NCI-H1105 treated with DMSO at 0.1 percent for 48 hours (cell line): ENCODE measurements at regions not wholly inside any gene's neighbourhood (a gene's known extent, or its start where the extent isn't known, plus 50 kb on each side); places are given as distances from the start of the nearest gene placed in this dataset.

Source experiments
- DNase-seq: peaks from one replicate; lab custom pipeline; 2025; lab: John Stamatoyannopoulos, UW

DNA sequence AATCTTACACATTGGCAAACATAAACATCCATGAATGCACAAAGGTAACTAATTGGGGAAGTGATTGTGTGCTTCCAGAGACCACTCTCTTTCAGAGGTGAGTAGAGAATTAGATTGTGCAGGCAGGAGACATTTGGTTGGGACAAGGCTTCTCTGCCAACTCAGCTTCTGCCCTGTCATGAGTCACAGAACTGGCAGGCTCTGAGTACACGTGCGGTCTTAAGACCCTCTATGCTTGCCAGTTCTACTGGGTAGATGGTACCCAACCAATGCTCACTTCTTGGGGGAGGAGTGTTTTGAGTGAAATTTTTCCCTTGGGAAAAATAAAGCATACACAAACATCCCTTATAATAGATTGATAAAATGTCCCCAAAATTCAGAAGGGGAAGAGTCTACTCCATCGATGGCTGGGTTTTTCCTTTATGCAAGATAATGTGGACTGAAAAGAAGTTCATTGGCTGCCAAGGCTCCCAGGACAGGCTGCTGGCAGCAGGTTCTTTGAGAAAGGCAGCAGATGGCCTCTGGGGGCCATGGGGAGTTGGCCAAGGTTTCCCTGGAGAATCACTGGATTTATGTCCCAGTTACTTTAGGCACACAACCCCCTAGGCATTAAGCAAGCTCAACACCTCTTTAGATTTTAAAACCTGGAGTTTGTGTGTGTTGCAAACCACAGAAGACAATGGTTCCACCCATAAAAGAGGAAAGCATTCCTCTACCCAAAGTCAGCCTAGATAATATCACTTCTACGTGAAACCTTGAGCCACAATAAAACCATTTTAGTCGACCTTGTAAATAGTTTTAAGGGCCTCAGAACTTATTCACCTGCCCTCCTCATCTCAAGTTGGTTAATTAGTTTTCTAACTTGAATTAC, 417.0 kb downstream of the TXNL1 start:
- no peak for DNase-seq

DNA sequence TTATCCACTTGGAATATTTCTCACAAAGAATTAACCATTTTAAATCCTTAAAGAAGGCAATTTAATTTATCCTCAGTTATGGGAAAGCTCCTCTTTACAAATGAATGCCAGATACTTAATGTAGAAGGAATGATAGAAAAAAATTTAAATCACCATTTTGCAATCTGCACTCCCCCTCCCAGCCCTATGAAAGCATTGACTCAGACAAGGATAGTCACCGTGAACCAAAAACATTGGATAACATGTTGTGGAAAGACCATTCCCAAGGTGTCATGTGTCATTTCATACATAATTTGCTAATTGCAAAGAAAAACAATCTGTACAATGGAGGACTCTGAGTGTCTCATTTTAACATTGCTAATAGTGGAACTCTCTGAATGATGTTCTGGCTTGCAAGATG, 421.0 kb downstream of the TXNL1 start:
- DNase-seq: no peak

GRCh38 chr18:56214706-56215105, 423.7 kb downstream of the TXNL1 start:
- no peak for DNase-seq

- DNase-seq: no peak
Measured at GRCh38 chr18:56210520-56210919, 427.9 kb downstream of the TXNL1 start.

- no peak for DNase-seq
Measured at GRCh38 chr18:56207989-56208388, 430.4 kb downstream of the TXNL1 start.

DNA sequence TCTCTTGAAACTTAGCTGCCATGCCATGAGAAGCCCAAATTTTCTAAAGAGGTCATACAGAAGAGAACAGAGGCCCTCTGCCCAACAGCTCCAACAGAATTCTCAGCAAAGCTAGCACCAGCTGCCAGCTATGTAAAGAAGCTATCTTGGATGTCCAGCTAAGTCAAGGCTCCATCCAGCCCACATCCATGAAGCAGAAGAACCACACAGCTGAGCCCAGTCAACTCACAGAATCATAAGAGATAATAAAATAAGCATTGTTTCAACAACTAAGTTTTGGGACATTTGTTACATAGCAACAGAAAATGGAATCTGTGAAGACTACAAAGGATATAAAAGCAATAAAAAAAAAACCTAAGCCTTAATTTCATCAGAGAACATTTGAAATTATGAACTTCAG, 434.3 kb downstream of the TXNL1 start:
- no peak for DNase-seq

DNA sequence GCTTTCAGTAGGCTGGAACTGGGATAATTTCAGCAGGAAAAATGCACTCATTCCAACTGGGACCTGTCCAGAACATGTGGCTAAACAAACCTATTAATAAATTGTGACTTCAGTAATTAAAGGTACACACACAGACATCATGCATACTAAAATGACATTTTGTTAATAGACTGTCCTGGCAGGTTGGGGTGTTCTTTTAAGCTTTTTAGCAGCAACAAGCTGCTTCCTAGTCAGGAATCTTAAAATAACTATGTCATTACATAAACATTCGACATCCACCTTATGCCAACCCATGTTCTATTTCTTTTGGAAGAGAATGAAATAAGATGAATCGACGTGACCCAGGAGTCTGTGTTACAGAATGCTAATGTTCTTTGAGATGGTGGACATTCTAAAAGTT, 435.7 kb downstream of the TXNL1 start:
- no peak for DNase-seq

GRCh38 chr18:56200381-56200911, 437.9 kb downstream of the TXNL1 start:
- DNase-seq: no peak

GRCh38 chr18:56199580-56200330, 438.6 kb downstream of the TXNL1 start:
- DNase-seq: no peak

DNA sequence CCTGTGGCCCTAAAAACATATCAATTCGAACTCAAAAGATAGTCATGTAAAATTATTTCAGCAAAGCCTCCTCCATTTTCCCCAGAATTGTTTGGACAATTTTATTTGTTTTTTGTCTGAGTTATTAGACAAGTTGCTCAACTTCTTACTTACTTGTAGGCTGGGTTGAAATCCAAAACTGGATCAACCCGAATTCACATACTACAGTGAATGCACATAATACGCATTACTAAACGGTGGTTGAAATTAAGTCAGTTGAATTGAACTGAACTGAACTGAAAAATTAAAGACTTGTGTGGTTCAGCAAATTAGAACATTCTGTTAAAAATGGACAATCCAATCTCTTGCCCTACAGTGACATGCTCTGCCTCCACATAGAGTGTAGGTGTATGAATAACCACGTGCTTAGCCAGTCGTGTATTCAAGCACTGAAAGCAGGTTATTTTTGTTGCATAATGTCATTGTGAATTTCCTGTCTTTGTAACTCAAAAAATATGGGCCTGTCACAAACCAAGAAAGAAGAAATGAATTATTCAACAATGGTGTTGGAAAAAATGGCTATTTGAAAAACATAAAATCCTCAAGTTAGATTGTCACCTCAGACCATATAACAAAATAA, 441.0 kb downstream of the TXNL1 start:
- no peak for DNase-seq

- DNase-seq: no peak
Measured at GRCh38 chr18:56196495-56197225, 441.7 kb downstream of the TXNL1 start.

DNA sequence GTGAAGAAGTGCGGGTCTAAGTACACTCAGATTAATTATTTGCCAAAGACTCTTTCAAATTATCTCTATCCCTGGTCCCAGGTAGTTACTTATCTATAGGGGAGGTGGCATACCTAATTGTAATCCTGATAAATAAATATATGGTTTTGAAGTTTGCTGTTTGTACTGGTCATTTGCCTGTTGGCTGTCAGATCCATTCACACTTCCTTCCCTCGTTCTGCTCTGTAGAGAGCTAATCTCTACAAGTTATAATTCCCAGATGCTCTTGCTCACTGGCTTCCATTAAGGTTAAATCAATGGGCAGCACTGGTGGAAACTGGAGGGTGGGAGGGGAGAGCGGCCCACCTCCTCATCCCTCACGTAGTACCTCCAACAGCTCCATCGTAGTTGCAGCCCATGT, 447.1 kb downstream of the TXNL1 start:
- DNase-seq: no peak

- no peak for DNase-seq
Measured at GRCh38 chr18:56189615-56190014, 448.8 kb downstream of the TXNL1 start.

GRCh38 chr18:56188529-56189275, 449.7 kb downstream of the TXNL1 start:
- no peak for DNase-seq

DNA sequence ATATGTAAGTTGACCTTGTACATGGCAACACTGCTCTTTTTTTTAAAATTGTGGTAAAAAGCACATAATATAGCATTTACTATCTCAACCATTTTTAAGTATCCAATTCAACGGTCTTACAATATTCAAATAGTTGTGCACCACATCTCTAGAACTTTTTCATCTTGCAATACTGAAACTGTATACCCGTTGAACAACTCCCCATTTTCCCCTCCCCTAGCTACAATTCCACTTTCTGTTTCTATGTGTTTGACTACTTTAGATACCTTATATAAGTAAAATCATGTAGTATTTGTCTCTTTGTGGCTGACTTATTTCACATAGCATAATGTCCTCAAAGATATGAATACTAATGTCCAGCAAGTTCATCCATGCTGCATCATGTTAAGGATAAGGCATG, 452.1 kb downstream of the TXNL1 start:
- no peak for DNase-seq

DNA sequence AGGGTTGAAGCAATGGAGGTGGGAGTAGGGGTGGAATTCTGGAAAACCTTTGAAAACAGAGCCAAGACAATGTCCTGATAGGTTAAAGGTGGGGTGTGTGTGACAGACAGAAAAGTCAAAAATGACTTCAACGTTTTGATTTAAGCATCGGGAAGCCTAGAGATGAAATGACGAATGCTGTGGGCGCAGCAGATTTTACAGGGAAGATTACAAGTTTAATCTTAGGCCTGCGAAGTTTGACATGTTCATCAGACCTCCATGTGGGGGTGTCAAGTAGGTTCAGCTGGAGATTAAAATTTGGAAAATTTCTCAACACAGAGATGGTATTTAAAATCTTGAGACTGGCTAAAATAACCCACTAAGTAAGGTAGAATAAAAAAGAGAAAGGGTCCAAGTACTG, 453.3 kb downstream of the TXNL1 start:
- DNase-seq: no peak

GRCh38 chr18:56176751-56177150, 461.6 kb downstream of the TXNL1 start:
- no peak for DNase-seq

- no peak for DNase-seq
Measured at GRCh38 chr18:56175330-56176001, 462.9 kb downstream of the TXNL1 start.

DNA sequence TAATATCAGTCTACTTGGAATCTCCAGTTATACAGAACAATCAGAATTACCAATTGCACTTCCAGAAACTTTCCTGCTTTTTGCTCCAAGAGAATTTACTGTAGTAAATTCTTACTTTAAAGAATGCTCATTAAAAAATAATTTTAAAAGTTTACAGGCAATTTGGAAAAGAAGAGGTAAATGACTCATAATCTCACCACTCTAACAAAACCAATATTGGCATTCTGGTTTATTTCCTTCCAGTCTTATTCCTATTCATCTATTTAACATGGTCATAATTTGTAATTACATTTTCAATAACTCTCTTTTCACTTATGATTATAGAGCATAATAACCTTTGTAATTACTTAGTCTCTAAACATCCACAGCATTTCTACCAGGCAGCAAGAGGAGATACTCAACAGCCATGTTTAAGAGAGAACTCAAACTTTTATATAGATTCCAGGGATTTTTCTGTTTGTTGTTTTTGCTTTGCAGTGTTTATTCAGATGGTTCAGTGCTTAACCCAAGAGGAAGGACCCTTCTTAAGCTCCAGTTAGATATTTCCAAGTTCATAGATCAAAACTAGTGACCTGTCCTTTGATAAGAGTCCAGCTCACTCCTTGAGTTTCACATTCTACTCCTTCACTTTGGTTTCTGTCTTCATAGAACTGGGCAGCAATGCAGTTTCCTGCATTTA, 464.7 kb downstream of the TXNL1 start:
- no peak for DNase-seq

GRCh38 chr18:56172527-56172926, 465.9 kb downstream of the TXNL1 start:
- no peak for DNase-seq
